Hepatocyte (in vitro differentiated cells): ENCODE measurements at regions not wholly inside any gene's neighbourhood (a gene's known extent, or its start where the extent isn't known, plus 50 kb on each side); places are given as distances from the start of the nearest gene placed in this dataset.

Experiments
- DNase-seq: peaks from one replicate; pipeline ENCODE4 v3.0.0-alpha.2; 2016; ENCODE audit warnings: low spot score
- H2AFZ ChIP-seq: fragments of 200-600 bp; sonication (generic); 2 replicates; pipeline ENCODE4 v1.6.0; 2016; ENCODE audit warnings: antibody characterized with exemption, mild to moderate bottlenecking
- H3K27ac ChIP-seq: fragments of 200-600 bp; sonication (generic); 2 replicates; pipeline ENCODE4 v1.5.1; 2016; ENCODE audit warnings: mild to moderate bottlenecking
- H3K27me3 ChIP-seq: fragments of 200-600 bp; sonication (generic); 2 replicates; pipeline ENCODE4 v1.6.1; 2016
- H3K36me3 ChIP-seq: fragments of 200-600 bp; sonication (generic); replicated peaks from 2 replicates; pipeline ENCODE4 v1.5.1; 2016; ENCODE audit warnings: low read depth; ENCODE audit not compliant: insufficient read depth
- H3K4me1 ChIP-seq: fragments of 200-600 bp; sonication (generic); 2 replicates; pipeline ENCODE4 v1.5.1; 2016; ENCODE audit warnings: mild to moderate bottlenecking, moderate library complexity; ENCODE audit not compliant: insufficient read depth
- H3K4me2 ChIP-seq: fragments of 200-600 bp; sonication (generic); 2 replicates; pipeline ENCODE4 v1.6.0; 2016
- H3K4me3 ChIP-seq: fragments of 200-600 bp; sonication (generic); 2 replicates; pipeline ENCODE4 v1.5.1; 2016; ENCODE audit warnings: mild to moderate bottlenecking
- H3K79me2 ChIP-seq: fragments of 200-600 bp; sonication (generic); 2 replicates; pipeline ENCODE4 v1.6.0; 2017; ENCODE audit warnings: mild to moderate bottlenecking
- H3K9me2 ChIP-seq: fragments of 200-600 bp; sonication (generic); replicated peaks from 2 replicates; pipeline ENCODE4 v1.6.0; 2017; ENCODE audit warnings: mild to moderate bottlenecking; ENCODE audit not compliant: insufficient read depth
- H3K9me3 ChIP-seq: fragments of 200-600 bp; sonication (generic); 2 replicates; pipeline ENCODE4 v1.5.1; 2016; ENCODE audit warnings: low read depth, mild to moderate bottlenecking
- H4K20me1 ChIP-seq: fragments of 200-600 bp; sonication (generic); 2 replicates; pipeline ENCODE4 v1.6.0; 2016; ENCODE audit warnings: mild to moderate bottlenecking; ENCODE audit not compliant: insufficient read depth, poor library complexity, severe bottlenecking
- EZH2 ChIP-seq: fragments of 200-600 bp; sonication (generic); IDR thresholded peaks from 2 replicates; pipeline ENCODE4 v1.6.1; 2016; ENCODE audit warnings: antibody characterized with exemption, mild to moderate bottlenecking, borderline replicate concordance
- EZH2phosphoT487 ChIP-seq: fragments of 200-600 bp; sonication (generic); IDR thresholded peaks from one replicate; pipeline ENCODE4 v1.6.1; 2018; ENCODE audit warnings: antibody characterized with exemption, mild to moderate bottlenecking, low read depth, moderate library complexity; ENCODE audit not compliant: unreplicated experiment, severe bottlenecking
- WGBS: methylation state at CpG from one replicate; pipeline ENCODE4 v1.1.6; 2016; ENCODE audit warnings: low lambda C conversion rate; ENCODE audit errors: missing lambda C conversion rate; 5-methylcytosine and 5-hydroxymethylcytosine counted together
- TF ChIP-seq, protein P1 (sequence below): fragments of 200-600 bp; sonication (generic); IDR thresholded peaks from 2 replicates; pipeline ENCODE4 v1.5.1; 2016; ENCODE audit warnings: antibody characterized with exemption, mild to moderate bottlenecking; ENCODE audit not compliant: poor library complexity

- H3K79me2 ChIP-seq: no peaks in the 10 kb centered on the region
- no peaks in the 10 kb centered on the region for H3K36me3 ChIP-seq
- H3K4me1 ChIP-seq: no peaks in the 10 kb centered on the region
- peaks cover 1% of the 10 kb centered on the region for H3K27me3 ChIP-seq
- no peak overlapping the region for H3K4me3 ChIP-seq
- H4K20me1 ChIP-seq: no peaks in the 10 kb centered on the region
- no peak for TF ChIP-seq EZH2
- WGBS: 90% methylated on average over 10 of the region's 10 CpGs
- no peak for DNase-seq
- no peak overlapping the region for H3K4me2 ChIP-seq
- H3K9me3 ChIP-seq: no peaks in the 10 kb centered on the region
- no peak overlapping the region for H2AFZ ChIP-seq
- no peak overlapping the region for H3K27ac ChIP-seq
- H3K9me2 ChIP-seq: no peaks in the 10 kb centered on the region
Observed at GRCh38 chr1:30588311-30589073, 134.9 kb downstream of the MATN1 start.

- no peaks in the 10 kb centered on the region for H3K79me2 ChIP-seq
- 85% methylated on average over 7 of the region's 7 CpGs for whole genome bisulfite sequencing
- H3K9me2 ChIP-seq: no peaks in the 10 kb centered on the region
- TF ChIP-seq EZH2phosphoT487 (no peak), EZH2 (no peak)
- TF ChIP-seq, protein P1, sequence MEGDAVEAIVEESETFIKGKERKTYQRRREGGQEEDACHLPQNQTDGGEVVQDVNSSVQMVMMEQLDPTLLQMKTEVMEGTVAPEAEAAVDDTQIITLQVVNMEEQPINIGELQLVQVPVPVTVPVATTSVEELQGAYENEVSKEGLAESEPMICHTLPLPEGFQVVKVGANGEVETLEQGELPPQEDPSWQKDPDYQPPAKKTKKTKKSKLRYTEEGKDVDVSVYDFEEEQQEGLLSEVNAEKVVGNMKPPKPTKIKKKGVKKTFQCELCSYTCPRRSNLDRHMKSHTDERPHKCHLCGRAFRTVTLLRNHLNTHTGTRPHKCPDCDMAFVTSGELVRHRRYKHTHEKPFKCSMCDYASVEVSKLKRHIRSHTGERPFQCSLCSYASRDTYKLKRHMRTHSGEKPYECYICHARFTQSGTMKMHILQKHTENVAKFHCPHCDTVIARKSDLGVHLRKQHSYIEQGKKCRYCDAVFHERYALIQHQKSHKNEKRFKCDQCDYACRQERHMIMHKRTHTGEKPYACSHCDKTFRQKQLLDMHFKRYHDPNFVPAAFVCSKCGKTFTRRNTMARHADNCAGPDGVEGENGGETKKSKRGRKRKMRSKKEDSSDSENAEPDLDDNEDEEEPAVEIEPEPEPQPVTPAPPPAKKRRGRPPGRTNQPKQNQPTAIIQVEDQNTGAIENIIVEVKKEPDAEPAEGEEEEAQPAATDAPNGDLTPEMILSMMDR: no peak
- no peak overlapping the region for H3K27ac ChIP-seq
- no peak overlapping the region for H3K4me3 ChIP-seq
- H3K27me3 ChIP-seq: no peaks in the 10 kb centered on the region
- H2AFZ ChIP-seq: no peak overlapping the region
- H3K9me3 ChIP-seq: no peaks in the 10 kb centered on the region
- no peaks in the 10 kb centered on the region for H4K20me1 ChIP-seq
- no peaks in the 10 kb centered on the region for H3K36me3 ChIP-seq
- DNase-seq: no peak
- no peaks in the 10 kb centered on the region for H3K4me1 ChIP-seq
- no peak overlapping the region for H3K4me2 ChIP-seq
Observed at GRCh38 chr1:30586671-30587070, 136.7 kb downstream of the MATN1 start.

GRCh38 chr1:30579580-30579979 is 143.8 kb downstream of the MATN1 start:
- no peaks in the 10 kb centered on the region for H3K79me2 ChIP-seq
- no peaks in the 10 kb centered on the region for H3K36me3 ChIP-seq
- H3K9me3 ChIP-seq: no peaks in the 10 kb centered on the region
- DNase-seq: no peak
- no peaks in the 10 kb centered on the region for H4K20me1 ChIP-seq
- H3K9me2 ChIP-seq: no peaks in the 10 kb centered on the region
- TF ChIP-seq EZH2: no peak
- TF ChIP-seq, protein P1: no peak
- no peak for TF ChIP-seq EZH2phosphoT487
- no peak overlapping the region for H2AFZ ChIP-seq
- no peak overlapping the region for H3K4me2 ChIP-seq
- H3K27ac ChIP-seq: no peak overlapping the region
- no peak overlapping the region for H3K4me3 ChIP-seq
- no peaks in the 10 kb centered on the region for H3K4me1 ChIP-seq
- H3K27me3 ChIP-seq: no peaks in the 10 kb centered on the region

DNA sequence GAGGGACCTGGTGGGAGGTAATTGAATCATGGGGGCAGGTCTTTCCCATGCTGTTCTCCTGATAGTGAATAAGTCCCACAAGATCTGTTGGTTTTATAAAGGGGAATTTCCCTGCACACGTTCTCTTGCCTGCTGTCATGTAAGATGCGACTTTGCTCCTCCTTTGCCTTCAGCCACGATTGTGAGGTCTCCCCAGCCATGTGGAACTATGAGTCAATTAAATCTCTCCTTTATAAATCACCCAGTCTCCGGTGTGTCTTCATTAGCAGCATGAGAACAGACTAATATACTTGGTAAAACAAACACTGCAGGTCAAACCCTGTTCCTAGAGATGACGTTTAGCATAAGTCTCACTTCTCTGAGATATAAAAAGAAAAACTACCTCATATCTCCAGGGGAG is 148.3 kb downstream of the MATN1 start:
- H4K20me1 ChIP-seq: no peaks in the 10 kb centered on the region
- H3K36me3 ChIP-seq: no peaks in the 10 kb centered on the region
- TF ChIP-seq EZH2phosphoT487 (no peak), EZH2 (no peak)
- TF ChIP-seq, protein P1: no peak
- H2AFZ ChIP-seq: no peak overlapping the region
- H3K9me3 ChIP-seq: no peaks in the 10 kb centered on the region
- no peak for DNase-seq
- H3K27ac ChIP-seq: no peak overlapping the region
- H3K4me1 ChIP-seq: no peaks in the 10 kb centered on the region
- H3K9me2 ChIP-seq: no peaks in the 10 kb centered on the region
- no peak overlapping the region for H3K4me2 ChIP-seq
- peaks cover 4% of the 10 kb centered on the region for H3K27me3 ChIP-seq
- no peak overlapping the region for H3K4me3 ChIP-seq
- WGBS: 80% methylated on average over 5 of the region's 5 CpGs
- H3K79me2 ChIP-seq: no peaks in the 10 kb centered on the region
